SH-SY5Y (cell line): ENCODE measurements at regions not wholly inside any gene's neighbourhood (a gene's known extent, or its start where the extent isn't known, plus 50 kb on each side); places are given as distances from the start of the nearest gene placed in this dataset.

ENCODE experiments used
- GATA2 ChIP-seq: IDR thresholded peaks from 2 replicates; pipeline ENCODE4 v1.6.1; 2011; ENCODE audit warnings: mild to moderate bottlenecking, low read depth, low read length
- GATA3 ChIP-seq: IDR thresholded peaks from 2 replicates; pipeline ENCODE4 v1.6.1; 2011; ENCODE audit warnings: low read depth, mild to moderate bottlenecking, low read length, moderate library complexity

DNA sequence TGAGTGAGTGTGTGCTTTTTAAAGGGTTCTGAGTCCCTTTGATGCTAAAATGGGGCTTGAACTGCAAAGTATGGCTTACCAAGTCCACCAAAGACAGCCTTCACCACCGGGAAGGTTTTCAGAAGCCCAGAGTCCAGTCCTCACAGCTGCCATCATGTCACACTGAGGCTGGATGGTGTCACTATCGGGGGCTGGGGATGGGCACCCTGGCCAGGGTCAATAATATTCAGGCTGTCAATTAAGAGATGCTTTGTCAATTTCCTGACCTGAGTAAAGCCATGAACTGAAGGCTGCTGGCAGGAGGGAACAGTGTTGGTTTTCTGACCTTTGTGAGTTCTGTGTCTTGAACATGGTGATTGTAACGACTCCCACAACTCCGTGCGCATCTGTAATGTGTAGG, 373.0 kb upstream of the B3GAT1 start:
- TF ChIP-seq GATA2 = no peak
- TF ChIP-seq GATA3 = no peak
